ENCODE measurements at regions not wholly inside any gene's neighbourhood (a gene's known extent, or its start where the extent isn't known, plus 50 kb on each side); places are given as distances from the start of the nearest gene placed in this dataset.

DNA sequence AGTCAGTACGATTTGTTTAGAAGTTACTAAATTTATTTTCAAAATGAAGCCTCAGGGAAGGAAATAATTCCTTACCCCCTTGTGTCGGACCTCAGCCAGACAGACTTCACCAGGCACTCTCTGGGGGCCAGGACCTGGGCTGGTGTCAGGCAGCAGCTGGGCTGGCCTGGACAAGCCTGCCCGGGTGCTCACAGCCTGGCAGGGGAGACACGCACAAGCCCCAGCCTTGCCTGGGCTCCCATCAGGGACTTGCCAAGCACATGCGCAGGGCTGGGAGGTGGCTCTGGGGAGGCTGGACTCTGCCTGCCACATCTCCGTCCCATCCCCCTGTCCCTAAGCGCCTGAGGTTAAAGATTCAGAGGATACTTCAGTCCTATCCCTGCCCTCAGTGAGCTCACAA is 56.8 kb upstream of the HS6ST1 start:
- peaks cover 0 to 11% of the 10 kb centered on the region in 2 donors for H3K4me1 ChIP-seq
- no peak for TF ChIP-seq CTCF (IDR thresholded peaks at IDR 0.05)

DNA sequence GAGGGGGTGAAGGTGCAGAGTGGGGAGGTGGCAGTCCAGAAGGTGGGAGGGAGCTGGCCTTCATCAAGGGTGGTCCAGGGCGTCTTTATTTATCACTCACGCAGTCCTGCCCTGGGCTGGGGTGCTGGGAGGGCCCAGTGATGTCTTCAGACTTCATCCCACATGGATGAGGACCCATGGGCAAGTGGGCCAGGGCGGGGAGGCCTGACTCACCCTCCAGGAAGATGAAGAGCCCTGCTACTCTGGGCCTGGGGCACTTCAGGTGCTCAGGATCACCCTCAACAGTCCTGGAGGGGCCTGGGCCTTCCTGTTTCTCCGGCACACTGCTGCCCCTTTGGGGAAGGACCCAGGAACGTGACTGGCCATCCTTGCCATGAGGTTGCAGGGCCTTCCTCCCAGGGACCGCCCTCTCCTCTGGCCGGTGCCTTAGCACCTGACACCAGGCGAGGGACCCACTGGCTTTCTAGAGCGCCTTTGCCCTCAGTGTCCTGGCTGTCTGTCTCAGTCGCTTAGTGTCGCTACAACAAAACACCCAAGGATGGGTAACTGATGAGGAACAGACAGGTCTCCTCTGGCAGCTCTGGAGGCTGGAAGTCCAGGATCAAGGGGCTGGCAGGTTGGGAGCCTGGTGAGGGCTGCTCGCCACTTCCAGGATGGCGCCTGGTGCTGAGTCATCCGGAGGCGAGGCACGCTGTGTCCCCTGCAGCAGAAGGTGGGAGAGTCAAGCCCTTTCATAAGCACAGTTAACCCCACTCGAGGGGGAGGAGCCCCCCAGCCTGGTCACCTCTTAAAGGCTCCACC is 57.8 kb upstream of the HS6ST1 start:
- Histone ChIP-seq H3K27me3 (no peaks in the 10 kb centered on the region), H3K4me1 (peaks cover 0 to 11% of the 10 kb centered on the region in 2 donors), H3K4me3 (no peak overlapping the region), H3K9me3 (no peaks in the 10 kb centered on the region), H3K36me3 (no peaks in the 10 kb centered on the region), H3K27ac (peak overlapping the region; percentile 67 to 84)
- TF ChIP-seq CTCF (IDR thresholded peaks at IDR 0.05): no peak
- intact Hi-C loops (cut with DNase I): no loop called here
- DNase-seq (ENCODE audit: low spot score in 2 of 2): peak in 1 of 2 donors; percentile 50

More for the DNA sequence above, 56.8 kb upstream of the HS6ST1 start:
- Histone ChIP-seq H3K9me3 (no peaks in the 10 kb centered on the region), H3K36me3 (no peaks in the 10 kb centered on the region), H3K27me3 (no peaks in the 10 kb centered on the region), H3K27ac (peak overlapping the region; percentile 67 to 84), H3K4me3 (no peak overlapping the region)
- DNase-seq (ENCODE audit: low spot score in 2 of 2): peak in 1 of 2 donors; percentile 59
- intact Hi-C loops (cut with DNase I): no loop called here

- intact Hi-C loops (cut with DNase I): no loop called here
- Histone ChIP-seq H3K27me3 (no peaks in the 10 kb centered on the region), H3K9me3 (no peaks in the 10 kb centered on the region), H3K4me1 (peaks cover 0 to 11% of the 10 kb centered on the region in 2 donors), H3K27ac (no peak overlapping the region), H3K36me3 (no peaks in the 10 kb centered on the region), H3K4me3 (no peak overlapping the region)
- no peak for DNase-seq (ENCODE audit: low spot score in 2 of 2)
- no peak for TF ChIP-seq CTCF (IDR thresholded peaks at IDR 0.05)
These were observed 58.6 kb upstream of the HS6ST1 start for GRCh38 chr2:128377071-128377910.

GRCh38 chr2:128378231-128379020 is 59.8 kb upstream of the HS6ST1 start:
- intact Hi-C loops (cut with DNase I): no loop called here
- TF ChIP-seq CTCF (IDR thresholded peaks at IDR 0.05): no peak
- Histone ChIP-seq H3K27ac (no peak overlapping the region), H3K27me3 (no peaks in the 10 kb centered on the region), H3K4me1 (peaks cover 0 to 11% of the 10 kb centered on the region in 2 donors), H3K9me3 (no peaks in the 10 kb centered on the region), H3K4me3 (no peak overlapping the region), H3K36me3 (no peaks in the 10 kb centered on the region)
- peak in 1 of 2 donors; percentile 58 for DNase-seq (ENCODE audit: low spot score in 2 of 2)
